ENCODE measurements at regions not wholly inside any gene's neighbourhood (a gene's known extent, or its start where the extent isn't known, plus 50 kb on each side); places are given as distances from the start of the nearest gene placed in this dataset.

GRCh38 chr18:47501946-47502345, 250.5 kb upstream of the SKOR2 start:
- H2BK15ac ChIP-seq (ENCODE audit: low read depth, low read length), result no peak overlapping the region
- H4K8ac ChIP-seq (ENCODE audit: low read depth in 2 of 2, low read length in 2 of 2), result no peak overlapping the region
- no peaks in the 10 kb centered on the region for H3K4me1 ChIP-seq (ENCODE audit: control insufficient read depth, insufficient read depth, low read length)
- no peak overlapping the region for H3K56ac ChIP-seq (ENCODE audit: extremely low read depth, insufficient read depth, low read length)
- no peak overlapping the region for H2AFZ ChIP-seq (replicated peaks; ENCODE audit: low read length, poor library complexity)
- H3K27me3 ChIP-seq (ENCODE audit: control insufficient read depth, insufficient read depth, low read length), result no peaks in the 10 kb centered on the region
- intact Hi-C loops (cut with micrococcal nuclease), result no loop called here
- H4K20me1 ChIP-seq (ENCODE audit: insufficient read depth, low read length), result no peaks in the 10 kb centered on the region
- WGBS, 2 experiments (ENCODE audit: extremely low coverage in 2 of 2, insufficient read length in 1 of 2), result no CpG with 5 or more reads among the region's 6 CpGs
- POLR2A ChIA-PET (ENCODE audit: unreplicated experiment), result no interaction called here
- H3K9me3 ChIP-seq (ENCODE audit: control insufficient read depth, insufficient read depth, low read length), result peaks cover 13% of the 10 kb centered on the region
- dilution Hi-C loops (cut with HindIII; ENCODE audit: low sequenced_read_pairs, unreplicated experiment), result no loop called here
- no peak overlapping the region for H3K23ac ChIP-seq (ENCODE audit: low read depth, low read length)
- H2AK9ac ChIP-seq (replicated peaks; ENCODE audit: low read depth, low read length, poor library complexity), result no peak overlapping the region
- no peaks in the 10 kb centered on the region for H3K9me1 ChIP-seq (ENCODE audit: insufficient read depth, low read length)
- H3K14ac ChIP-seq (replicated peaks; ENCODE audit: low read depth, low read length), result no peak overlapping the region
- no peak overlapping the region for H3K27ac ChIP-seq (ENCODE audit: insufficient read depth, low read length)
- no peak overlapping the region for H3K4ac ChIP-seq (ENCODE audit: low read depth, low read length)
- no peak overlapping the region for H3K18ac ChIP-seq (ENCODE audit: low read depth, low read length)
- no peaks in the 10 kb centered on the region for H3K36me3 ChIP-seq (ENCODE audit: control insufficient read depth, insufficient read depth, low read length)
- H2BK120ac ChIP-seq (ENCODE audit: low read depth, low read length), result no peak overlapping the region
- in situ Hi-C loops (cut with MboI; ENCODE audit: low sequenced_read_pairs), result no loop called here
- H3K9ac ChIP-seq (ENCODE audit: low read depth, low read length), result no peak overlapping the region
- no peak overlapping the region for H3K4me3 ChIP-seq (ENCODE audit: insufficient read depth, low read depth, low read length)
- DNase-seq (no peak), ATAC-seq (ENCODE audit: low read depth) (no peak)
- H2AK5ac ChIP-seq (ENCODE audit: low read depth, low read length), result no peak overlapping the region
- no TSS peak for BruUV-seq (replicated peaks)
- no peak overlapping the region for H2BK20ac ChIP-seq (ENCODE audit: low read depth, low read length)
- TF ChIP-seq MAZ (IDR thresholded peaks at IDR 0.05; ENCODE audit: borderline replicate concordance, low read depth, low read length), result no peak
- TF ChIP-seq FOS (IDR thresholded peaks at IDR 0.05; ENCODE audit: low read depth, low read length), result no peak
- TF ChIP-seq USF2 (IDR thresholded peaks at IDR 0.05; ENCODE audit: low read depth, low read length), result no peak
- TF ChIP-seq MAFK (IDR thresholded peaks at IDR 0.05; ENCODE audit: low read depth, low read length), result no peak
- no peaks in the 10 kb centered on the region for H3K79me1 ChIP-seq (ENCODE audit: low read depth in 1 of 2, low read length in 2 of 2)
- no peak overlapping the region for H2BK5ac ChIP-seq (ENCODE audit: low read depth, low read length, poor library complexity, severe bottlenecking)
- H3K4me2 ChIP-seq (ENCODE audit: low read depth, low read length), result no peak overlapping the region
- no peak overlapping the region for H4K5ac ChIP-seq (ENCODE audit: low read depth, low read length)
- no peak overlapping the region for H4K91ac ChIP-seq (ENCODE audit: insufficient read depth, low read depth, low read length)
- CTCF ChIA-PET, result no interaction called here
